H1 (cell line): ENCODE measurements at regions not wholly inside any gene's neighbourhood (a gene's known extent, or its start where the extent isn't known, plus 50 kb on each side); places are given as distances from the start of the nearest gene placed in this dataset.

Experiments
- CTCF ChIA-PET: fragments of 300-600 bp; sonication (Branson Sonifier 250); formaldehyde crosslinking; loops from one replicate; lab custom pipeline; 2021; ENCODE audit not compliant: partially characterized antibody; lab: Charles Lee
- POLR2A ChIA-PET: fragments of 300-600 bp; sonication (Branson Sonifier 250); formaldehyde crosslinking; loops from one replicate; lab custom pipeline; 2021; ENCODE audit warnings: inconsistent platforms; ENCODE audit not compliant: partially characterized antibody; lab: Charles Lee
- DNase-seq, 2 experiments: peaks; one replicate each; pipeline versions ENCODE4 v3.0.0 to v3.0.0-alpha.2; 2010 to 2022; ENCODE audit warnings: low spot score in 2 of 2, low read depth in 1 of 2, mixed read lengths in 1 of 2
- FAIRE-seq: peaks from 2 replicates; lab custom pipeline; 2011; peaks lifted over from hg19 to GRCh38; lab: Jason Lieb, UNC
- H2AFZ ChIP-seq: 2 replicates; pipeline ENCODE4 v1.8.1; 2012; ENCODE audit warnings: low read length, inconsistent platforms
- H2AK5ac ChIP-seq: 2 replicates; pipeline ENCODE4 v1.6.1; 2013; ENCODE audit warnings: low read depth, low read length
- H2BK120ac ChIP-seq: replicated peaks from 2 replicates; pipeline ENCODE3; 2013; ENCODE audit warnings: low read depth, low read length, inconsistent platforms
- H2BK12ac ChIP-seq: 2 replicates; pipeline ENCODE4 v1.6.1; 2013; ENCODE audit warnings: low read depth, low read length
- H2BK15ac ChIP-seq: 2 replicates; pipeline ENCODE4 v1.6.1; 2013; ENCODE audit warnings: low read length
- H2BK20ac ChIP-seq: 2 replicates; pipeline ENCODE4 v1.6.1; 2013; ENCODE audit warnings: low read length
- H2BK5ac ChIP-seq: 2 replicates; pipeline ENCODE4 v1.6.1; 2013; ENCODE audit warnings: low read depth, low read length
- H3K14ac ChIP-seq: 2 replicates; pipeline ENCODE4 v1.6.1; 2013; ENCODE audit warnings: inconsistent platforms; ENCODE audit not compliant: insufficient read length
- H3K18ac ChIP-seq: 2 replicates; pipeline ENCODE4 v1.6.1; 2013; ENCODE audit warnings: low read length; ENCODE audit errors: extremely low read depth
- H3K23ac ChIP-seq: 2 replicates; pipeline ENCODE4 v1.6.1; 2013; ENCODE audit warnings: inconsistent platforms; ENCODE audit not compliant: insufficient read length
- H3K23me2 ChIP-seq: 2 replicates; pipeline ENCODE4 v1.6.1; 2013; ENCODE audit warnings: low read depth, low read length
- H3K27ac ChIP-seq: 2 replicates; pipeline ENCODE4 v1.6.1; 2011; ENCODE audit warnings: low read depth, low read length, inconsistent platforms
- H3K27me3 ChIP-seq, 4 experiments: replicated peaks in 1 of 4; 1 replicate in 1 of 4; 2 replicates in 3 of 4; pipeline versions ENCODE4 v1.6.1 to v1.8.1; 2011 to 2013; ENCODE audit warnings: low read length in 3 of 4, mild to moderate bottlenecking in 3 of 4, inconsistent platforms in 2 of 4, mixed read lengths in 2 of 4, moderate library complexity in 1 of 4; ENCODE audit not compliant: control insufficient read depth in 3 of 4, insufficient read depth in 3 of 4; ENCODE audit errors: extremely low read depth in 1 of 4
- H3K36me3 ChIP-seq, 4 experiments: 2 replicates each; pipeline versions ENCODE4 v1.6.1 to v1.8.1; 2011 to 2013; ENCODE audit warnings: mild to moderate bottlenecking in 4 of 4, low read length in 3 of 4, moderate library complexity in 2 of 4, control low read depth in 1 of 4, inconsistent platforms in 1 of 4; ENCODE audit not compliant: insufficient read depth in 4 of 4, control insufficient read depth in 2 of 4
- H3K4ac ChIP-seq: replicated peaks from 2 replicates; pipeline ENCODE3; 2013; ENCODE audit warnings: low read length, low read depth, mixed read lengths, inconsistent platforms; ENCODE audit not compliant: insufficient read length
- H3K4me1 ChIP-seq, 4 experiments: replicated peaks in 1 of 4; 1 replicate in 1 of 4; 2 replicates in 3 of 4; pipeline versions ENCODE4 v1.6.1 to v1.8.1; 2011 to 2013; ENCODE audit warnings: low read length in 3 of 4, inconsistent platforms in 2 of 4, mixed read lengths in 1 of 4; ENCODE audit not compliant: insufficient read depth in 4 of 4, control insufficient read depth in 3 of 4
- H3K4me2 ChIP-seq, 2 experiments: 2 replicates each; pipeline versions ENCODE4 v1.6.1 to v1.8.1; 2011 to 2013; ENCODE audit warnings: low read depth in 2 of 2, low read length in 2 of 2, control low read depth in 1 of 2, inconsistent platforms in 1 of 2, mild to moderate bottlenecking in 1 of 2; ENCODE audit not compliant: insufficient read depth in 1 of 2
- H3K4me3 ChIP-seq, 4 experiments: fragments of 200-600, 300-600 bp in 1 of 4; sonication (generic), shearing (Covaris generic), sonication (Bioruptor Twin) in 1 of 4; 2 replicates each; pipeline versions ENCODE4 v1.5.1 to v1.8.1; 2011 to 2016; ENCODE audit warnings: low read length in 4 of 4, low read depth in 3 of 4, control low read depth in 2 of 4, inconsistent platforms in 2 of 4, mild to moderate bottlenecking in 2 of 4, mixed read lengths in 1 of 4, moderate library complexity in 1 of 4; ENCODE audit not compliant: insufficient read depth in 2 of 4; ENCODE audit errors: extremely low read depth in 1 of 4
- H3K56ac ChIP-seq: replicated peaks from 2 replicates; pipeline ENCODE3; 2013; ENCODE audit warnings: low read depth, mild to moderate bottlenecking, mixed read lengths, low read length, inconsistent platforms; ENCODE audit not compliant: insufficient read length
- H3K79me1 ChIP-seq: 2 replicates; pipeline ENCODE4 v1.6.1; 2013; ENCODE audit warnings: low read depth, low read length, control low read depth
- H3K79me2 ChIP-seq, 2 experiments: 2 replicates each; pipeline versions ENCODE4 v1.6.1 to v1.8.1; 2012 to 2013; ENCODE audit warnings: low read length in 2 of 2, mild to moderate bottlenecking in 2 of 2, inconsistent platforms in 1 of 2; ENCODE audit not compliant: insufficient read depth in 2 of 2, control insufficient read depth in 1 of 2
- H3K9ac ChIP-seq, 4 experiments: replicated peaks in 1 of 4; 1 replicate in 1 of 4; 2 replicates in 3 of 4; pipeline versions ENCODE4 v1.6.1 to v1.8.1; 2011 to 2013; ENCODE audit warnings: low read depth in 3 of 4, low read length in 3 of 4, control low read depth in 2 of 4, mild to moderate bottlenecking in 2 of 4, moderate library complexity in 2 of 4, inconsistent platforms in 1 of 4; ENCODE audit errors: extremely low read depth in 1 of 4
- H3K9me3 ChIP-seq, 2 experiments: 2 replicates each; pipeline versions ENCODE4 v1.6.1 to v1.8.1; 2012 to 2013; ENCODE audit warnings: mild to moderate bottlenecking in 2 of 2, moderate library complexity in 2 of 2, control low read depth in 1 of 2, inconsistent platforms in 1 of 2, low read depth in 1 of 2, low read length in 1 of 2, mixed read lengths in 1 of 2; ENCODE audit not compliant: insufficient read depth in 2 of 2
- H4K20me1 ChIP-seq, 2 experiments: replicated peaks in 1 of 2; 2 replicates each; pipeline versions ENCODE3 to v1.8.1; 2011 to 2013; ENCODE audit warnings: inconsistent platforms in 2 of 2, low read length in 2 of 2, mild to moderate bottlenecking in 1 of 2; ENCODE audit not compliant: insufficient read depth in 2 of 2, control insufficient read depth in 1 of 2
- H4K5ac ChIP-seq: 2 replicates; pipeline ENCODE4 v1.6.1; 2013; ENCODE audit warnings: low read length, low read depth, mixed read lengths, inconsistent platforms; ENCODE audit not compliant: insufficient read length
- H4K8ac ChIP-seq: 2 replicates; pipeline ENCODE4 v1.8.0; 2013; ENCODE audit warnings: mild to moderate bottlenecking, moderate library complexity, low read length, inconsistent platforms; ENCODE audit not compliant: insufficient read depth; ENCODE audit errors: extremely low read depth
- H4K91ac ChIP-seq: replicated peaks from 2 replicates; pipeline ENCODE3; 2013; ENCODE audit warnings: low read length, mixed read lengths, inconsistent platforms; ENCODE audit not compliant: insufficient read length
- ASH2L ChIP-seq: fragments of 200-600, 300-600 bp; sonication (generic); IDR thresholded peaks from one replicate; pipeline ENCODE4 v1.7.1; 2017; ENCODE audit warnings: low read length
- ATF2 ChIP-seq: IDR thresholded peaks from 2 replicates; pipeline ENCODE4 v1.6.1; 2012; ENCODE audit warnings: low read length, inconsistent platforms
- CBX8 ChIP-seq: fragments of 300-800, 300-1000 bp; sonication (generic); IDR thresholded peaks from 2 replicates; pipeline ENCODE4 v1.7.1; 2016; ENCODE audit warnings: low read depth, low read length, borderline replicate concordance
- CTBP2 ChIP-seq: IDR thresholded peaks from 2 replicates; pipeline ENCODE4 v1.7.0; 2011; ENCODE audit warnings: borderline replicate concordance, mild to moderate bottlenecking, moderate library complexity, mixed read lengths, low read length; ENCODE audit not compliant: insufficient read depth, insufficient read length
- EGR1 ChIP-seq: IDR thresholded peaks from 2 replicates; pipeline ENCODE4 v1.6.1; 2011; ENCODE audit warnings: low read depth, low read length, borderline replicate concordance
- HDAC6 ChIP-seq: IDR thresholded peaks from one replicate; pipeline ENCODE4 v1.7.1; 2012; ENCODE audit warnings: low read depth, mild to moderate bottlenecking, inconsistent platforms, low read length, moderate library complexity
- JUN ChIP-seq: IDR thresholded peaks from 2 replicates; pipeline ENCODE4 v1.6.1; 2011; ENCODE audit warnings: low read depth, mild to moderate bottlenecking, improper control_type of control experiment, low read length
- RAD21 ChIP-seq, 2 experiments: IDR thresholded peaks in 1 of 2; conservative IDR thresholded peaks in 1 of 2; 2 replicates each; pipeline ENCODE4 v1.6.1; 2011; ENCODE audit warnings: low read depth in 2 of 2, low read length in 2 of 2, improper control_type of control experiment in 1 of 2, inconsistent platforms in 1 of 2, mild to moderate bottlenecking in 1 of 2, moderate library complexity in 1 of 2
- SAP30 ChIP-seq: fragments of 300-600 bp; sonication (generic); IDR thresholded peaks from 2 replicates; pipeline ENCODE4 v1.7.1; 2012; ENCODE audit warnings: low read length, moderate library complexity, mild to moderate bottlenecking, inconsistent platforms; ENCODE audit not compliant: insufficient read depth, insufficient replicate concordance
- SP1 ChIP-seq: IDR thresholded peaks from 2 replicates; pipeline ENCODE4 v1.6.1; 2011; ENCODE audit warnings: low read depth, low read length
- WGBS, 2 experiments: shearing (Covaris generic) in 1 of 2; methylation state at CpG; one replicate each; pipeline versions ENCODE4 v1.1.6 to v1.1.7; 2013 to 2015; ENCODE audit warnings: low lambda C conversion rate in 2 of 2, mixed read lengths in 2 of 2, inconsistent platforms in 1 of 2, low coverage in 1 of 2, missing lambda C conversion rate in 1 of 2; ENCODE audit not compliant: insufficient replicate concordance in 2 of 2, insufficient coverage in 1 of 2, insufficient read length in 1 of 2; ENCODE audit errors: extremely low coverage in 1 of 2, missing lambda C conversion rate in 1 of 2; 5-methylcytosine and 5-hydroxymethylcytosine counted together
- TF ChIP-seq, protein P1 (sequence below): IDR thresholded peaks from 2 replicates; pipeline ENCODE4 v1.6.1; 2011; ENCODE audit warnings: low read depth, mild to moderate bottlenecking, low read length; ENCODE audit not compliant: insufficient read depth

- DNase-seq = no peak
- Histone ChIP-seq H3K23ac (no peak overlapping the region), H3K4me3 (no peak overlapping the region), H3K4me1 (no peaks in the 10 kb centered on the region), H3K4me2 (no peak overlapping the region), H2BK15ac (no peak overlapping the region), H3K27ac (no peak overlapping the region), H3K27me3 (no peaks in the 10 kb centered on the region), H3K79me2 (no peaks in the 10 kb centered on the region), H3K36me3 (no peaks in the 10 kb centered on the region), H3K9ac (no peak overlapping the region), H4K8ac (no peak overlapping the region), H3K56ac (no peak overlapping the region), H3K4ac (no peak overlapping the region), H2BK120ac (no peak overlapping the region), H4K91ac (no peak overlapping the region), H3K9me3 (no peaks in the 10 kb centered on the region), H2BK5ac (no peak overlapping the region), H2BK12ac (no peak overlapping the region), H2BK20ac (no peak overlapping the region), H4K20me1 (no peaks in the 10 kb centered on the region), H3K14ac (no peak overlapping the region), H3K23me2 (no peaks in the 10 kb centered on the region), H3K18ac (no peak overlapping the region), H3K79me1 (no peaks in the 10 kb centered on the region), H4K5ac (no peak overlapping the region), H2AK5ac (no peak overlapping the region), H2AFZ (no peak overlapping the region)
- POLR2A ChIA-PET = no interaction called here
- WGBS, 2 experiments = 96% methylated on average over 4 of the region's 4 CpGs; no CpG with 5 or more reads in 1 of the 2 experiments
- TF ChIP-seq CBX8 (no peak), ASH2L (no peak), ATF2 (no peak), CTBP2 (no peak), SAP30 (no peak), HDAC6 (no peak), RAD21 (IDR thresholded peaks at IDR 0.05 in 1 of 2, conservative IDR thresholded peaks at IDR 0.05 in 1 of 2; ENCODE audit: low read depth in 2 of 2, low read length in 2 of 2) (no peak), SP1 (no peak), EGR1 (no peak), JUN (no peak)
- TF ChIP-seq, protein P1, sequence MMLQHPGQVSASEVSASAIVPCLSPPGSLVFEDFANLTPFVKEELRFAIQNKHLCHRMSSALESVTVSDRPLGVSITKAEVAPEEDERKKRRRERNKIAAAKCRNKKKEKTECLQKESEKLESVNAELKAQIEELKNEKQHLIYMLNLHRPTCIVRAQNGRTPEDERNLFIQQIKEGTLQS = no peak
- CTCF ChIA-PET = interaction anchor here (1.3 to 1.5 kb wide), 2 partner anchors 9 to 24 kb away, joined by 3 read pairs; no protein-coding TSS in a partner anchor
- FAIRE-seq = no peak
These were observed 156.3 kb downstream of the SNX7 start for GRCh38 chr1:98817821-98818220.
